H1 (cell line): ENCODE measurements at regions not wholly inside any gene's neighbourhood (a gene's known extent, or its start where the extent isn't known, plus 50 kb on each side); places are given as distances from the start of the nearest gene placed in this dataset.

Source experiments
- ASH2L ChIP-seq: fragments of 200-600, 300-600 bp; sonication (generic); IDR thresholded peaks from one replicate; pipeline ENCODE4 v1.7.1; 2017; ENCODE audit warnings: low read length
- BCL11A ChIP-seq, 2 experiments: IDR thresholded peaks; one replicate each; pipeline ENCODE4 v1.6.1; 2011; ENCODE audit warnings: low read depth in 2 of 2, low read length in 2 of 2, mild to moderate bottlenecking in 2 of 2
- CEBPB ChIP-seq: IDR thresholded peaks from 2 replicates; pipeline ENCODE4 v1.6.1; 2012; ENCODE audit warnings: low read depth, low read length
- CREB1 ChIP-seq: IDR thresholded peaks from 2 replicates; pipeline ENCODE4 v1.6.1; 2012; ENCODE audit warnings: inconsistent platforms
- SUZ12 ChIP-seq: fragments of 200-600 bp; sonication (generic); IDR thresholded peaks from 2 replicates; pipeline ENCODE4 v1.6.1; 2012; ENCODE audit warnings: mild to moderate bottlenecking, inconsistent platforms, low read length, moderate library complexity, mixed read lengths
- TAF7 ChIP-seq: optimal IDR thresholded peaks from 2 replicates; pipeline ENCODE3; 2011; ENCODE audit warnings: low read depth, mild to moderate bottlenecking, inconsistent platforms, low read length, moderate library complexity, borderline replicate concordance
- TEAD4 ChIP-seq: IDR thresholded peaks from 2 replicates; pipeline ENCODE4 v1.6.1; 2012; ENCODE audit warnings: low read depth, low read length, inconsistent platforms, mixed read lengths
- TF ChIP-seq, protein P1 (sequence below): fragments of 300-600 bp; sonication (generic); IDR thresholded peaks from 2 replicates; pipeline ENCODE4 v1.7.1; 2012; ENCODE audit warnings: low read length, moderate library complexity, mild to moderate bottlenecking, inconsistent platforms; ENCODE audit not compliant: insufficient replicate concordance

DNA sequence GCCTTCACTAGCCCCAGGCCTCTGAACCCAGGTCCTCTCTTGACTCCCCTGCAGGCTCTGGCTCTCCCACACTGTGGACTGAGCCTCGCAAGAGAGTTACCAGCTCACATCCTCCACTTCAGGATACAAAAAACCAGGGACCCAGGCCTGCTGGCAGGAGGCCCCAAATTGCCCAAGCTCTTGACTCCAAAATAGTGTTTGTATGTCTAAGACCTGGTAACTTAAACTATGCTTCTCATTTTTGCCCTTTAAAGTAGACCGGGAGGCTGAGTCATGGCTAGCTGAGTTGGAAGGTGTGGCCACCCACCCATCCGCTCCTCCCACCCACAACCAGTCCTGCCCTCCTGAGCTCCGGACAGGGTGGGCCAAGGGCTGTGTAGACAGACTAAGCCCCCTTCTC, 250.0 kb downstream of the SOX9 start (continued):
- TF ChIP-seq, protein P1, sequence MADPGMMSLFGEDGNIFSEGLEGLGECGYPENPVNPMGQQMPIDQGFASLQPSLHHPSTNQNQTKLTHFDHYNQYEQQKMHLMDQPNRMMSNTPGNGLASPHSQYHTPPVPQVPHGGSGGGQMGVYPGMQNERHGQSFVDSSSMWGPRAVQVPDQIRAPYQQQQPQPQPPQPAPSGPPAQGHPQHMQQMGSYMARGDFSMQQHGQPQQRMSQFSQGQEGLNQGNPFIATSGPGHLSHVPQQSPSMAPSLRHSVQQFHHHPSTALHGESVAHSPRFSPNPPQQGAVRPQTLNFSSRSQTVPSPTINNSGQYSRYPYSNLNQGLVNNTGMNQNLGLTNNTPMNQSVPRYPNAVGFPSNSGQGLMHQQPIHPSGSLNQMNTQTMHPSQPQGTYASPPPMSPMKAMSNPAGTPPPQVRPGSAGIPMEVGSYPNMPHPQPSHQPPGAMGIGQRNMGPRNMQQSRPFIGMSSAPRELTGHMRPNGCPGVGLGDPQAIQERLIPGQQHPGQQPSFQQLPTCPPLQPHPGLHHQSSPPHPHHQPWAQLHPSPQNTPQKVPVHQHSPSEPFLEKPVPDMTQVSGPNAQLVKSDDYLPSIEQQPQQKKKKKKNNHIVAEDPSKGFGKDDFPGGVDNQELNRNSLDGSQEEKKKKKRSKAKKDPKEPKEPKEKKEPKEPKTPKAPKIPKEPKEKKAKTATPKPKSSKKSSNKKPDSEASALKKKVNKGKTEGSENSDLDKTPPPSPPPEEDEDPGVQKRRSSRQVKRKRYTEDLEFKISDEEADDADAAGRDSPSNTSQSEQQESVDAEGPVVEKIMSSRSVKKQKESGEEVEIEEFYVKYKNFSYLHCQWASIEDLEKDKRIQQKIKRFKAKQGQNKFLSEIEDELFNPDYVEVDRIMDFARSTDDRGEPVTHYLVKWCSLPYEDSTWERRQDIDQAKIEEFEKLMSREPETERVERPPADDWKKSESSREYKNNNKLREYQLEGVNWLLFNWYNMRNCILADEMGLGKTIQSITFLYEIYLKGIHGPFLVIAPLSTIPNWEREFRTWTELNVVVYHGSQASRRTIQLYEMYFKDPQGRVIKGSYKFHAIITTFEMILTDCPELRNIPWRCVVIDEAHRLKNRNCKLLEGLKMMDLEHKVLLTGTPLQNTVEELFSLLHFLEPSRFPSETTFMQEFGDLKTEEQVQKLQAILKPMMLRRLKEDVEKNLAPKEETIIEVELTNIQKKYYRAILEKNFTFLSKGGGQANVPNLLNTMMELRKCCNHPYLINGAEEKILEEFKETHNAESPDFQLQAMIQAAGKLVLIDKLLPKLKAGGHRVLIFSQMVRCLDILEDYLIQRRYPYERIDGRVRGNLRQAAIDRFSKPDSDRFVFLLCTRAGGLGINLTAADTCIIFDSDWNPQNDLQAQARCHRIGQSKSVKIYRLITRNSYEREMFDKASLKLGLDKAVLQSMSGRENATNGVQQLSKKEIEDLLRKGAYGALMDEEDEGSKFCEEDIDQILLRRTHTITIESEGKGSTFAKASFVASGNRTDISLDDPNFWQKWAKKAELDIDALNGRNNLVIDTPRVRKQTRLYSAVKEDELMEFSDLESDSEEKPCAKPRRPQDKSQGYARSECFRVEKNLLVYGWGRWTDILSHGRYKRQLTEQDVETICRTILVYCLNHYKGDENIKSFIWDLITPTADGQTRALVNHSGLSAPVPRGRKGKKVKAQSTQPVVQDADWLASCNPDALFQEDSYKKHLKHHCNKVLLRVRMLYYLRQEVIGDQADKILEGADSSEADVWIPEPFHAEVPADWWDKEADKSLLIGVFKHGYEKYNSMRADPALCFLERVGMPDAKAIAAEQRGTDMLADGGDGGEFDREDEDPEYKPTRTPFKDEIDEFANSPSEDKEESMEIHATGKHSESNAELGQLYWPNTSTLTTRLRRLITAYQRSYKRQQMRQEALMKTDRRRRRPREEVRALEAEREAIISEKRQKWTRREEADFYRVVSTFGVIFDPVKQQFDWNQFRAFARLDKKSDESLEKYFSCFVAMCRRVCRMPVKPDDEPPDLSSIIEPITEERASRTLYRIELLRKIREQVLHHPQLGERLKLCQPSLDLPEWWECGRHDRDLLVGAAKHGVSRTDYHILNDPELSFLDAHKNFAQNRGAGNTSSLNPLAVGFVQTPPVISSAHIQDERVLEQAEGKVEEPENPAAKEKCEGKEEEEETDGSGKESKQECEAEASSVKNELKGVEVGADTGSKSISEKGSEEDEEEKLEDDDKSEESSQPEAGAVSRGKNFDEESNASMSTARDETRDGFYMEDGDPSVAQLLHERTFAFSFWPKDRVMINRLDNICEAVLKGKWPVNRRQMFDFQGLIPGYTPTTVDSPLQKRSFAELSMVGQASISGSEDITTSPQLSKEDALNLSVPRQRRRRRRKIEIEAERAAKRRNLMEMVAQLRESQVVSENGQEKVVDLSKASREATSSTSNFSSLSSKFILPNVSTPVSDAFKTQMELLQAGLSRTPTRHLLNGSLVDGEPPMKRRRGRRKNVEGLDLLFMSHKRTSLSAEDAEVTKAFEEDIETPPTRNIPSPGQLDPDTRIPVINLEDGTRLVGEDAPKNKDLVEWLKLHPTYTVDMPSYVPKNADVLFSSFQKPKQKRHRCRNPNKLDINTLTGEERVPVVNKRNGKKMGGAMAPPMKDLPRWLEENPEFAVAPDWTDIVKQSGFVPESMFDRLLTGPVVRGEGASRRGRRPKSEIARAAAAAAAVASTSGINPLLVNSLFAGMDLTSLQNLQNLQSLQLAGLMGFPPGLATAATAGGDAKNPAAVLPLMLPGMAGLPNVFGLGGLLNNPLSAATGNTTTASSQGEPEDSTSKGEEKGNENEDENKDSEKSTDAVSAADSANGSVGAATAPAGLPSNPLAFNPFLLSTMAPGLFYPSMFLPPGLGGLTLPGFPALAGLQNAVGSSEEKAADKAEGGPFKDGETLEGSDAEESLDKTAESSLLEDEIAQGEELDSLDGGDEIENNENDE, result no peak
- TF ChIP-seq BCL11A (IDR thresholded peaks at IDR 0.05; ENCODE audit: low read depth in 2 of 2, low read length in 2 of 2), result no peak
- no peak for TF ChIP-seq CREB1
- no peak for TF ChIP-seq SUZ12
- TF ChIP-seq ASH2L, result no peak
- TF ChIP-seq CEBPB, result no peak
- TF ChIP-seq TEAD4, result no peak
- no peak for TF ChIP-seq TAF7
- TF ChIP-seq, all 59 proteins: peak for 0
